ENCODE measurements at regions not wholly inside any gene's neighbourhood (a gene's known extent, or its start where the extent isn't known, plus 50 kb on each side); places are given as distances from the start of the nearest gene placed in this dataset.

GRCh38 chr7:124603066-124603465 lies 162.5 kb downstream of the GPR37 start:
- no peaks in the 10 kb centered on the region for H3K4me1 ChIP-seq (replicated peaks in 1 of 2)
- 0 to 100% (median 71%) methylated on average over 1 of the region's 1 CpG; no CpG with 5 or more reads in 5 of the 10 experiments for WGBS, 10 experiments
- ATAC-seq (replicated peaks in 6 of 8): no peak

GRCh38 chr7:124597509-124597908 lies 168.1 kb downstream of the GPR37 start:
- Histone ChIP-seq H3K27ac (no peak overlapping the region), H3K4me3 (no peak overlapping the region), H3K4me1 (replicated peaks in 1 of 2) (no peaks in the 10 kb centered on the region)
- in situ Hi-C loops (cut with MboI; ENCODE audit: low pct_unique_long_range_greater_than_20kb in 2 of 9, low sequenced_read_pairs in 9 of 9, unreplicated experiment in 9 of 9): no loop called here
- no peak for ATAC-seq (replicated peaks in 6 of 8)

More at GRCh38 chr7:124603066-124603465, 162.5 kb downstream of the GPR37 start:
- Histone ChIP-seq H3K27ac (no peak overlapping the region), H3K4me3 (no peak overlapping the region)
- in situ Hi-C loops (cut with MboI; ENCODE audit: low pct_unique_long_range_greater_than_20kb in 2 of 9, low sequenced_read_pairs in 9 of 9, unreplicated experiment in 9 of 9): no loop called here

GRCh38 chr7:124596881-124597280 lies 168.7 kb downstream of the GPR37 start:
- H3K4me1 ChIP-seq (replicated peaks in 1 of 2): no peaks in the 10 kb centered on the region
- in situ Hi-C loops (cut with MboI; ENCODE audit: low pct_unique_long_range_greater_than_20kb in 2 of 9, low sequenced_read_pairs in 9 of 9, unreplicated experiment in 9 of 9): no loop called here
- H3K27ac ChIP-seq: no peak overlapping the region
- ATAC-seq (replicated peaks in 6 of 8): no peak
- no peak overlapping the region for H3K4me3 ChIP-seq
- 0 to 100% (median 71%) methylated on average over 1 of the region's 1 CpG; no CpG with 5 or more reads in 3 of the 10 experiments for WGBS, 10 experiments

GRCh38 chr7:124590814-124591213 lies 174.8 kb downstream of the GPR37 start:
- Histone ChIP-seq H3K4me1 (replicated peaks in 1 of 2) (no peaks in the 10 kb centered on the region), H3K27ac (no peak overlapping the region), H3K4me3 (no peak overlapping the region)
- ATAC-seq (replicated peaks in 6 of 8): no peak
- in situ Hi-C loops (cut with MboI; ENCODE audit: low pct_unique_long_range_greater_than_20kb in 2 of 9, low sequenced_read_pairs in 9 of 9, unreplicated experiment in 9 of 9): no loop called here
- WGBS, 10 experiments: 5 to 90% (median 79%) methylated on average over 1 to 2 of the region's 2 CpGs; no CpG with 5 or more reads in 2 of the 10 experiments

- H3K4me3 ChIP-seq: no peak overlapping the region
- H3K27ac ChIP-seq: no peak overlapping the region
- ATAC-seq (replicated peaks in 6 of 8): no peak
- 10 to 100% (median 82%) methylated on average over 1 to 2 of the region's 2 CpGs for WGBS, 10 experiments
- no peaks in the 10 kb centered on the region for H3K4me1 ChIP-seq (replicated peaks in 1 of 2)
- in situ Hi-C loops (cut with MboI; ENCODE audit: low pct_unique_long_range_greater_than_20kb in 2 of 9, low sequenced_read_pairs in 9 of 9, unreplicated experiment in 9 of 9): no loop called here
Measured at GRCh38 chr7:124577256-124577655, 188.3 kb downstream of the GPR37 start.

GRCh38 chr7:124575176-124575575 lies 190.4 kb downstream of the GPR37 start:
- no peak overlapping the region for H3K27ac ChIP-seq
- 32 to 100% (median 87%) methylated on average over 1 to 3 of the region's 3 CpGs for whole genome bisulfite sequencing, 10 experiments
- no peak overlapping the region for H3K4me3 ChIP-seq
- peak in 6 of 8 experiments; percentile 28 to 75 (median 64) for ATAC-seq (replicated peaks in 6 of 8)
- in situ Hi-C loops (cut with MboI; ENCODE audit: low pct_unique_long_range_greater_than_20kb in 2 of 9, low sequenced_read_pairs in 9 of 9, unreplicated experiment in 9 of 9): no loop called here
- no peaks in the 10 kb centered on the region for H3K4me1 ChIP-seq (replicated peaks in 1 of 2)

- in situ Hi-C loops (cut with MboI; ENCODE audit: low pct_unique_long_range_greater_than_20kb in 2 of 9, low sequenced_read_pairs in 9 of 9, unreplicated experiment in 9 of 9): no loop called here
Measured at GRCh38 chr7:124570558-124570957, 195.0 kb downstream of the GPR37 start.

GRCh38 chr7:124566583-124566982 lies 199.0 kb downstream of the GPR37 start:
- H3K4me1 ChIP-seq (replicated peaks in 1 of 2): no peaks in the 10 kb centered on the region
- 9 to 93% (median 54%) methylated on average over 3 to 5 of the region's 5 CpGs; no CpG with 5 or more reads in 1 of the 10 experiments for WGBS, 10 experiments
- H3K4me3 ChIP-seq: no peak overlapping the region
- in situ Hi-C loops (cut with MboI; ENCODE audit: low pct_unique_long_range_greater_than_20kb in 2 of 9, low sequenced_read_pairs in 9 of 9, unreplicated experiment in 9 of 9): no loop called here
- ATAC-seq (replicated peaks in 6 of 8): no peak
- no peak overlapping the region for H3K27ac ChIP-seq

More at GRCh38 chr7:124570558-124570957, 195.0 kb downstream of the GPR37 start:
- Histone ChIP-seq H3K4me3 (no peak overlapping the region), H3K27ac (no peak overlapping the region), H3K4me1 (replicated peaks in 1 of 2) (no peaks in the 10 kb centered on the region)
- 22 to 100% (median 89%) methylated on average over 1 to 2 of the region's 2 CpGs; no CpG with 5 or more reads in 1 of the 10 experiments for WGBS, 10 experiments
- ATAC-seq (replicated peaks in 6 of 8): no peak

- Histone ChIP-seq H3K4me1 (replicated peaks in 1 of 2) (no peaks in the 10 kb centered on the region), H3K27ac (no peak overlapping the region), H3K4me3 (no peak overlapping the region)
- ATAC-seq (replicated peaks in 6 of 8): no peak
- 0 to 60% (median 0%) methylated on average over 1 of the region's 1 CpG; no CpG with 5 or more reads in 7 of the 10 experiments for WGBS, 10 experiments
- in situ Hi-C loops (cut with MboI; ENCODE audit: low pct_unique_long_range_greater_than_20kb in 2 of 9, low sequenced_read_pairs in 9 of 9, unreplicated experiment in 9 of 9): no loop called here
Measured at GRCh38 chr7:124557587-124557986, 208.0 kb downstream of the GPR37 start.

- WGBS, 10 experiments: 0 to 97% (median 60%) methylated on average over 2 to 5 of the region's 5 CpGs; no CpG with 5 or more reads in 1 of the 10 experiments
- ATAC-seq (replicated peaks in 6 of 8): peak in 1 of 8 experiments; percentile 23
- H3K4me3 ChIP-seq: no peak overlapping the region
- no peak overlapping the region for H3K27ac ChIP-seq
- in situ Hi-C loops (cut with MboI; ENCODE audit: low pct_unique_long_range_greater_than_20kb in 2 of 9, low sequenced_read_pairs in 9 of 9, unreplicated experiment in 9 of 9): no loop called here
- H3K4me1 ChIP-seq (replicated peaks in 1 of 2): no peaks in the 10 kb centered on the region
Measured at GRCh38 chr7:124557101-124557500, 208.5 kb downstream of the GPR37 start.

- no peak for ATAC-seq (replicated peaks in 6 of 8)
- H3K27ac ChIP-seq: no peak overlapping the region
- in situ Hi-C loops (cut with MboI; ENCODE audit: low pct_unique_long_range_greater_than_20kb in 2 of 9, low sequenced_read_pairs in 9 of 9, unreplicated experiment in 9 of 9): no loop called here
- H3K4me1 ChIP-seq (replicated peaks in 1 of 2): no peaks in the 10 kb centered on the region
- WGBS, 10 experiments: 0 to 89% (median 46%) methylated on average over 3 to 4 of the region's 4 CpGs
- no peak overlapping the region for H3K4me3 ChIP-seq
Measured at GRCh38 chr7:124553502-124553901, 212.1 kb downstream of the GPR37 start.

- Histone ChIP-seq H3K4me3 (no peak overlapping the region), H3K27ac (no peak overlapping the region), H3K4me1 (replicated peaks in 1 of 2) (no peaks in the 10 kb centered on the region)
- 15 to 100% (median 83%) methylated on average over 1 to 2 of the region's 2 CpGs; no CpG with 5 or more reads in 1 of the 10 experiments for WGBS, 10 experiments
- in situ Hi-C loops (cut with MboI; ENCODE audit: low pct_unique_long_range_greater_than_20kb in 2 of 9, low sequenced_read_pairs in 9 of 9, unreplicated experiment in 9 of 9): no loop called here
- ATAC-seq (replicated peaks in 6 of 8): peak in 1 of 8 experiments; percentile 17
Measured at GRCh38 chr7:124552217-124552616, 213.4 kb downstream of the GPR37 start.

- in situ Hi-C loops (cut with MboI; ENCODE audit: low pct_unique_long_range_greater_than_20kb in 2 of 9, low sequenced_read_pairs in 9 of 9, unreplicated experiment in 9 of 9): no loop called here
- Histone ChIP-seq H3K27ac (no peak overlapping the region), H3K4me3 (no peak overlapping the region), H3K4me1 (replicated peaks in 1 of 2) (no peaks in the 10 kb centered on the region)
- peak in 5 of 8 experiments; percentile 15 to 76 (median 49) for ATAC-seq (replicated peaks in 6 of 8)
- WGBS, 10 experiments: 0 to 83% (median 0%) methylated on average over 1 of the region's 1 CpG; no CpG with 5 or more reads in 4 of the 10 experiments
Measured at GRCh38 chr7:124550036-124550435, 215.6 kb downstream of the GPR37 start.

- 0 to 100% (median 100%) methylated on average over 1 of the region's 1 CpG; no CpG with 5 or more reads in 4 of the 10 experiments for WGBS, 10 experiments
- Histone ChIP-seq H3K27ac (no peak overlapping the region), H3K4me3 (no peak overlapping the region), H3K4me1 (replicated peaks in 1 of 2) (no peaks in the 10 kb centered on the region)
- ATAC-seq (replicated peaks in 6 of 8): no peak
- in situ Hi-C loops (cut with MboI; ENCODE audit: low pct_unique_long_range_greater_than_20kb in 2 of 9, low sequenced_read_pairs in 9 of 9, unreplicated experiment in 9 of 9): no loop called here
Measured at GRCh38 chr7:124542476-124542875, 223.1 kb downstream of the GPR37 start.
